GM12878 (cell line): ENCODE measurements at regions not wholly inside any gene's neighbourhood (a gene's known extent, or its start where the extent isn't known, plus 50 kb on each side); places are given as distances from the start of the nearest gene placed in this dataset.

Experiments
- ATAC-seq: fragments of 200-7000 bp; cut with Tn5 transposase; 3 replicates; pipeline ENCODE4 v1.9.1; 2020; ENCODE audit warnings: mild to moderate bottlenecking, moderate library complexity
- BruUV-seq: library from RNA; stranded (reverse); fragments of 400-500 nt; replicated peaks from 2 replicates; lab custom pipeline; 2021; lab: Mats Ljungman, UMichigan
- CTCF ChIA-PET: fragments of 300-600 bp; sonication (Branson Sonifier 250); formaldehyde crosslinking; extraction: SDS; loops from one replicate; lab custom pipeline; 2021; ENCODE audit warnings: inconsistent platforms; lab: Yijun Ruan, JAX
- POLR2A ChIA-PET: fragments of 350-600 bp; formaldehyde crosslinking; extraction: SDS; loops from one replicate; lab custom pipeline; 2021; ENCODE audit warnings: inconsistent platforms; lab: Charles Lee
- RAD21 ChIA-PET: fragments of 300-600 bp; sonication (Branson Sonifier 250); formaldehyde crosslinking; loops from one replicate; lab custom pipeline; 2023; ENCODE audit warnings: antibody characterized with exemption; ENCODE audit not compliant: unreplicated experiment; lab: Charles Lee
- SMC1A ChIA-PET: fragments of 300-600 bp; sonication (Branson Sonifier 250); formaldehyde crosslinking; loops from one replicate; lab custom pipeline; 2023; ENCODE audit not compliant: unreplicated experiment, uncharacterized antibody; lab: Charles Lee
- DNase-seq: peaks from one replicate; pipeline ENCODE4 v3.0.0-alpha.2; 2011; ENCODE audit warnings: low read depth, low spot score
- FAIRE-seq: peaks from 3 replicates; lab custom pipeline; 2011; peaks lifted over from hg19 to GRCh38; lab: Jason Lieb, UNC
- H2AFZ ChIP-seq: 2 replicates; pipeline ENCODE4 v1.6.0; 2011; ENCODE audit warnings: low read depth, low read length, control low read depth; ENCODE audit not compliant: control insufficient read depth
- H3K27ac ChIP-seq: 2 replicates; pipeline ENCODE4 v1.5.1; 2011; ENCODE audit warnings: control low read depth; ENCODE audit not compliant: control insufficient read depth, insufficient read depth
- H3K27me3 ChIP-seq, 2 experiments: replicated peaks in 1 of 2; 2 replicates each; pipeline versions ENCODE4 v1.6.0 to v1.6.1; 2011; ENCODE audit warnings: low read length in 1 of 2; ENCODE audit not compliant: control insufficient read depth in 2 of 2, insufficient read depth in 2 of 2
- H3K36me3 ChIP-seq, 2 experiments: 2 replicates each; pipeline ENCODE4 v1.5.1; 2011; ENCODE audit warnings: low read length in 1 of 2; ENCODE audit not compliant: control insufficient read depth in 2 of 2, insufficient read depth in 2 of 2
- H3K4me1 ChIP-seq: 2 replicates; pipeline ENCODE4 v1.6.1; 2011; ENCODE audit warnings: mild to moderate bottlenecking, low read length, moderate library complexity, mixed read lengths; ENCODE audit not compliant: control insufficient read depth, insufficient read depth
- H3K4me2 ChIP-seq: 2 replicates; pipeline ENCODE4 v1.6.0; 2011; ENCODE audit warnings: control low read depth; ENCODE audit not compliant: control insufficient read depth, insufficient read depth
- H3K4me3 ChIP-seq: fragments of 200-600 bp; sonication (generic); 2 replicates; pipeline ENCODE4 v1.5.1; 2016
- H3K79me2 ChIP-seq: 2 replicates; pipeline ENCODE4 v1.6.0; 2011; ENCODE audit warnings: low read length; ENCODE audit not compliant: control insufficient read depth, insufficient read depth
- H3K9ac ChIP-seq: 2 replicates; pipeline ENCODE4 v1.8.0; 2011; ENCODE audit warnings: low read length, control low read depth, mixed read lengths; ENCODE audit not compliant: control insufficient read depth, insufficient read depth
- H3K9me3 ChIP-seq: replicated peaks from 3 replicates; pipeline ENCODE4 v1.5.1; 2011; ENCODE audit warnings: mild to moderate bottlenecking, low read length; ENCODE audit not compliant: control insufficient read depth, insufficient read depth
- H4K20me1 ChIP-seq: 2 replicates; pipeline ENCODE4 v1.6.0; 2011; ENCODE audit not compliant: control insufficient read depth, insufficient read depth
- BACH1 ChIP-seq: fragments of 450-650 bp; IDR thresholded peaks from 2 replicates; pipeline ENCODE4 v1.6.1; 2017; ENCODE audit warnings: mild to moderate bottlenecking, borderline replicate concordance
- BMI1 ChIP-seq: fragments of 450-650 bp; IDR thresholded peaks from 2 replicates; pipeline ENCODE4 v1.6.1; 2016; ENCODE audit warnings: mild to moderate bottlenecking, moderate library complexity, borderline replicate concordance
- DPF2 ChIP-seq: fragments of 450-650 bp; IDR thresholded peaks from 2 replicates; pipeline ENCODE4 v1.6.1; 2017; ENCODE audit warnings: mild to moderate bottlenecking
- FOXM1 ChIP-seq: IDR thresholded peaks from 2 replicates; pipeline ENCODE4 v1.6.1; 2012; ENCODE audit warnings: low read depth, mild to moderate bottlenecking, inconsistent platforms, low read length, moderate library complexity
- IRF4 ChIP-seq: IDR thresholded peaks from 2 replicates; pipeline ENCODE4 v1.6.1; 2011; ENCODE audit warnings: low read depth, low read length
- SREBF1 ChIP-seq: IDR thresholded peaks from 2 replicates; pipeline ENCODE4 v1.6.1; 2012; ENCODE audit warnings: mild to moderate bottlenecking, low read length
- ZSCAN29 ChIP-seq: fragments of 450-650 bp; IDR thresholded peaks from 2 replicates; pipeline ENCODE4 v1.6.1; 2017; ENCODE audit warnings: mild to moderate bottlenecking, moderate library complexity
- WGBS: methylation state at CpG from one replicate; pipeline ENCODE4 v1.1.6; 2016; ENCODE audit warnings: low lambda C conversion rate; ENCODE audit not compliant: insufficient replicate concordance, insufficient coverage; ENCODE audit errors: missing lambda C conversion rate; 5-methylcytosine and 5-hydroxymethylcytosine counted together
- in situ Hi-C: fragments of 300-500 bp; cut with MboI; formaldehyde crosslinking; loops from 9 replicates; pipeline ENCODE4 v1.14.3; 2018; ENCODE audit warnings: mixed read lengths
- intact Hi-C: fragments of 100-400 bp; cut with micrococcal nuclease; formaldehyde crosslinking; loops from one replicate; pipeline ENCODE4 v1.14.2; 2022; ENCODE audit not compliant: unreplicated experiment
- TF ChIP-seq, protein P1 (sequence below): fragments of 450-650 bp; conservative IDR thresholded peaks from 2 replicates; pipeline ENCODE4 v1.6.1; 2017; ENCODE audit warnings: mild to moderate bottlenecking, moderate library complexity
- TF ChIP-seq, protein P2 (sequence below): IDR thresholded peaks from 2 replicates; pipeline ENCODE4 v1.6.1; 2011; ENCODE audit warnings: borderline replicate concordance, low read depth, mild to moderate bottlenecking, moderate library complexity, mixed read lengths, low read length; ENCODE audit not compliant: insufficient read depth; ENCODE audit errors: extremely low read length
- TF ChIP-seq, protein P3 (sequence below): IDR thresholded peaks from 2 replicates; pipeline ENCODE4 v1.6.1; 2011; ENCODE audit warnings: low read depth, mild to moderate bottlenecking, low read length, moderate library complexity, borderline replicate concordance; ENCODE audit errors: extremely low read depth
- TF ChIP-seq, protein P4 (sequence below): fragments of 150-350 bp; IDR thresholded peaks from 2 replicates; pipeline ENCODE4 v1.6.1; 2016; ENCODE audit warnings: low read depth, low read length

DNA sequence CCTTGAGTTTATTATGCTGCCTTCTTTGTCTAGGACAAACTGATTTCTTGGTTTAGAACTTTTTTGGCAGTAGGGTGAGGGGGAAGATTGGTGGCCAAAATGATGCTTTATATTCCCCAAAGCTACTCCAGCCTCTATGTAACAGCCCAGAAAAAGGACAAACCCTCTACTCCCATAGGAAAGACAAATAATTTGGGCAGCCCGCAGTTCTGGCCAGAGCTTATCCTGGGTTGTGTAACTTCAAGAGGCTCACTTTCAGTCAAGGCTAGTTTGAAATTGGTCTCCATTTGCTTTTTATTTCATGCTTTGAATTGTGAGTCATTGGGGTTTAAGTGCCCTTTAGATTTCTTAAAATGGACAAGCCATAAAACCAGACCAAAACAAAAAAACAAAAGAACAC, 142.3 kb downstream of the OLFM4 start:
- 0% methylated on average over 1 of the region's 1 CpG for WGBS
- ChIA-PET RAD21 (no interaction called here), CTCF (no interaction called here), POLR2A (no interaction called here), SMC1A (no interaction called here)
- ATAC-seq (no peak), DNase-seq (no peak), FAIRE-seq (no peak)
- no peak overlapping the region for H3K9ac ChIP-seq
- in situ Hi-C loops (no loop called here), intact Hi-C loops (no loop called here)
- H2AFZ ChIP-seq = no peak overlapping the region
- H3K9me3 ChIP-seq = no peaks in the 10 kb centered on the region
- BruUV-seq = no TSS peak
- no peaks in the 10 kb centered on the region for H4K20me1 ChIP-seq
- no peaks in the 10 kb centered on the region for H3K4me1 ChIP-seq
- no peak overlapping the region for H3K27ac ChIP-seq
- H3K4me2 ChIP-seq = no peak overlapping the region
- H3K36me3 ChIP-seq = no peaks in the 10 kb centered on the region
- no peaks in the 10 kb centered on the region for H3K79me2 ChIP-seq
- TF ChIP-seq, protein P1, sequence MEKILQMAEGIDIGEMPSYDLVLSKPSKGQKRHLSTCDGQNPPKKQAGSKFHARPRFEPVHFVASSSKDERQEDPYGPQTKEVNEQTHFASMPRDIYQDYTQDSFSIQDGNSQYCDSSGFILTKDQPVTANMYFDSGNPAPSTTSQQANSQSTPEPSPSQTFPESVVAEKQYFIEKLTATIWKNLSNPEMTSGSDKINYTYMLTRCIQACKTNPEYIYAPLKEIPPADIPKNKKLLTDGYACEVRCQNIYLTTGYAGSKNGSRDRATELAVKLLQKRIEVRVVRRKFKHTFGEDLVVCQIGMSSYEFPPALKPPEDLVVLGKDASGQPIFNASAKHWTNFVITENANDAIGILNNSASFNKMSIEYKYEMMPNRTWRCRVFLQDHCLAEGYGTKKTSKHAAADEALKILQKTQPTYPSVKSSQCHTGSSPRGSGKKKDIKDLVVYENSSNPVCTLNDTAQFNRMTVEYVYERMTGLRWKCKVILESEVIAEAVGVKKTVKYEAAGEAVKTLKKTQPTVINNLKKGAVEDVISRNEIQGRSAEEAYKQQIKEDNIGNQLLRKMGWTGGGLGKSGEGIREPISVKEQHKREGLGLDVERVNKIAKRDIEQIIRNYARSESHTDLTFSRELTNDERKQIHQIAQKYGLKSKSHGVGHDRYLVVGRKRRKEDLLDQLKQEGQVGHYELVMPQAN = no peak
- TF ChIP-seq IRF4 (no peak), FOXM1 (no peak), BMI1 (no peak)
- H3K27me3 ChIP-seq = no peaks in the 10 kb centered on the region
- H3K4me3 ChIP-seq = no peak overlapping the region

DNA sequence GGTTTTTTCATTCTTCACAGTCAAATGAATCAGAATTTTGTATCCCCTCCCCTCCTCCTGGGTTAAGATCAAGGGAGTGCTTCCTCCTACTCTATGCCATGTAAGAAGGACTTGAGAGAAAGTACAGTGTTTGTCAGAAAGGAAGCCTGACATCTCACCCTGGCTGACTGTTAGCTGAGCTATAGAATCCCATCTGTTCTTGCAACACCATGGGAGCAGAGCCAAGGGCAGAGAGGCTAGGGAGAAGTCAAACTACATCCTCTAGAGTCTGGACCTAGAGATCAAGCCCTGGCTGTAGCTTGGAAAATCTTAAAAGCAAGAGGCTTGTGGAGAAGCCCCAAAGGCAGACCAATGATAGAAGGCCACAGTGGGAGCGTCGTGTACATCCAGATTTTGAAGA, 145.9 kb downstream of the OLFM4 start:
- ChIA-PET RAD21 (no interaction called here), POLR2A (no interaction called here), SMC1A (no interaction called here), CTCF (no interaction called here)
- in situ Hi-C loops = no loop called here
- intact Hi-C loops = no loop called here
- BruUV-seq = no TSS peak
- H3K9me3 ChIP-seq = no peaks in the 10 kb centered on the region
- DNase-seq (no peak), ATAC-seq (no peak), FAIRE-seq (no peak)
- no peak overlapping the region for H2AFZ ChIP-seq
- no peaks in the 10 kb centered on the region for H4K20me1 ChIP-seq
- WGBS = 36% methylated on average over 2 of the region's 2 CpGs
- no peaks in the 10 kb centered on the region for H3K79me2 ChIP-seq
- no peak overlapping the region for H3K4me2 ChIP-seq
- H3K27me3 ChIP-seq = no peaks in the 10 kb centered on the region
- H3K36me3 ChIP-seq = no peaks in the 10 kb centered on the region
- H3K27ac ChIP-seq = no peak overlapping the region
- H3K4me1 ChIP-seq = no peaks in the 10 kb centered on the region
- H3K4me3 ChIP-seq = no peak overlapping the region
- no peak overlapping the region for H3K9ac ChIP-seq
- TF ChIP-seq SREBF1 = no peak
- no peak for TF ChIP-seq BACH1
- TF ChIP-seq, protein P2, sequence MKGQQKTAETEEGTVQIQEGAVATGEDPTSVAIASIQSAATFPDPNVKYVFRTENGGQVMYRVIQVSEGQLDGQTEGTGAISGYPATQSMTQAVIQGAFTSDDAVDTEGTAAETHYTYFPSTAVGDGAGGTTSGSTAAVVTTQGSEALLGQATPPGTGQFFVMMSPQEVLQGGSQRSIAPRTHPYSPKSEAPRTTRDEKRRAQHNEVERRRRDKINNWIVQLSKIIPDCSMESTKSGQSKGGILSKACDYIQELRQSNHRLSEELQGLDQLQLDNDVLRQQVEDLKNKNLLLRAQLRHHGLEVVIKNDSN = no peak
- TF ChIP-seq, protein P3, sequence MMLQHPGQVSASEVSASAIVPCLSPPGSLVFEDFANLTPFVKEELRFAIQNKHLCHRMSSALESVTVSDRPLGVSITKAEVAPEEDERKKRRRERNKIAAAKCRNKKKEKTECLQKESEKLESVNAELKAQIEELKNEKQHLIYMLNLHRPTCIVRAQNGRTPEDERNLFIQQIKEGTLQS = no peak
- TF ChIP-seq ZSCAN29 = no peak
- no peak for TF ChIP-seq DPF2
- TF ChIP-seq, protein P4, sequence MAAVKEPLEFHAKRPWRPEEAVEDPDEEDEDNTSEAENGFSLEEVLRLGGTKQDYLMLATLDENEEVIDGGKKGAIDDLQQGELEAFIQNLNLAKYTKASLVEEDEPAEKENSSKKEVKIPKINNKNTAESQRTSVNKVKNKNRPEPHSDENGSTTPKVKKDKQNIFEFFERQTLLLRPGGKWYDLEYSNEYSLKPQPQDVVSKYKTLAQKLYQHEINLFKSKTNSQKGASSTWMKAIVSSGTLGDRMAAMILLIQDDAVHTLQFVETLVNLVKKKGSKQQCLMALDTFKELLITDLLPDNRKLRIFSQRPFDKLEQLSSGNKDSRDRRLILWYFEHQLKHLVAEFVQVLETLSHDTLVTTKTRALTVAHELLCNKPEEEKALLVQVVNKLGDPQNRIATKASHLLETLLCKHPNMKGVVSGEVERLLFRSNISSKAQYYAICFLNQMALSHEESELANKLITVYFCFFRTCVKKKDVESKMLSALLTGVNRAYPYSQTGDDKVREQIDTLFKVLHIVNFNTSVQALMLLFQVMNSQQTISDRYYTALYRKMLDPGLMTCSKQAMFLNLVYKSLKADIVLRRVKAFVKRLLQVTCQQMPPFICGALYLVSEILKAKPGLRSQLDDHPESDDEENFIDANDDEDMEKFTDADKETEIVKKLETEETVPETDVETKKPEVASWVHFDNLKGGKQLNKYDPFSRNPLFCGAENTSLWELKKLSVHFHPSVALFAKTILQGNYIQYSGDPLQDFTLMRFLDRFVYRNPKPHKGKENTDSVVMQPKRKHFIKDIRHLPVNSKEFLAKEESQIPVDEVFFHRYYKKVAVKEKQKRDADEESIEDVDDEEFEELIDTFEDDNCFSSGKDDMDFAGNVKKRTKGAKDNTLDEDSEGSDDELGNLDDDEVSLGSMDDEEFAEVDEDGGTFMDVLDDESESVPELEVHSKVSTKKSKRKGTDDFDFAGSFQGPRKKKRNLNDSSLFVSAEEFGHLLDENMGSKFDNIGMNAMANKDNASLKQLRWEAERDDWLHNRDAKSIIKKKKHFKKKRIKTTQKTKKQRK = no peak
